Psoas muscle (tissue), 7 donors: ENCODE measurements at regions not wholly inside any gene's neighbourhood (a gene's known extent, or its start where the extent isn't known, plus 50 kb on each side); places are given as distances from the start of the nearest gene placed in this dataset.

Experiments used
- ATAC-seq, 4 donors: fragments of 200-7000 bp; cut with Tn5 transposase; one replicate each; pipeline ENCODE4 v1.9.1; 2020; ENCODE audit warnings: moderate library complexity in 3 of 4, mild to moderate bottlenecking in 2 of 4
- DNase-seq, 2 donors: peaks; one replicate each; pipeline ENCODE4 v3.0.0-alpha.2; 2020
- H3K27ac ChIP-seq: fragments of 200-600 bp; one replicate; pipeline ENCODE4 v1.8.0; 2022
- H3K27me3 ChIP-seq, 3 donors: fragments of 200-600 bp in 1 of 3; one replicate each; pipeline versions ENCODE4 v1.6.1 to v1.8.0; 2013 to 2022; ENCODE audit warnings: low read length in 2 of 3, mild to moderate bottlenecking in 2 of 3, moderate library complexity in 1 of 3; ENCODE audit not compliant: insufficient read depth in 3 of 3
- H3K36me3 ChIP-seq, 2 donors: fragments of 200-600 bp in 1 of 2; one replicate each; pipeline versions ENCODE4 v1.6.1 to v1.8.0; 2013 to 2022; ENCODE audit warnings: low read depth in 1 of 2, mild to moderate bottlenecking in 1 of 2, moderate library complexity in 1 of 2; ENCODE audit not compliant: insufficient read depth in 1 of 2
- H3K4me1 ChIP-seq: fragments of 200-600 bp; one replicate; pipeline ENCODE4 v1.8.0; 2022
- H3K4me3 ChIP-seq: fragments of 200-600 bp; one replicate; pipeline ENCODE4 v1.8.0; 2022; ENCODE audit warnings: mild to moderate bottlenecking
- H3K9me3 ChIP-seq: fragments of 200-600 bp; one replicate; pipeline ENCODE4 v1.8.0; 2022
- CTCF ChIP-seq: fragments of 200-600 bp; IDR thresholded peaks from one replicate; pipeline ENCODE4 v1.8.0; 2022; ENCODE audit warnings: antibody characterized with exemption
- WGBS, 3 donors: extraction: QIAGEN DNeasy Blood & Tissue Kit; methylation state at CpG; one replicate each; pipeline versions ENCODE4 v1.1.6 to v1.1.7; 2013; 5-methylcytosine and 5-hydroxymethylcytosine counted together
- intact Hi-C, 2 donors: fragments of 100-400 bp; cut with DNase I; formaldehyde crosslinking; loops; one replicate each; pipeline versions ENCODE4 v1.11.0 to v1.14.2; 2022
- donor health status: healthy with polysubstance abuse.
- donor health status: DM: no; HTN: no; CAD: no; lungs with moderate emphysema.
- donor health status: Bipolar disorder and iron deficiency.
- donor health status: healthy.
- donor health status: DM: yes; HTN: yes; CAD: no.
- donor health status: DM: no; HTN: no; CAD: no.
- donor health status: DM: yes; HTN: yes; CAD: no.

GRCh38 chr14:34237081-34237480 lies 225.0 kb downstream of the SPTSSA start:
- Histone ChIP-seq H3K9me3 (no peaks in the 10 kb centered on the region), H3K27me3 (no peaks in the 10 kb centered on the region), H3K4me3 (no peak overlapping the region), H3K36me3 (no peaks in the 10 kb centered on the region), H3K4me1 (peaks cover 31% of the 10 kb centered on the region), H3K27ac (no peak overlapping the region)
- 68 to 83% (median 74%) methylated on average over 1 of the region's 1 CpG for WGBS, 3 donors
- no peak for DNase-seq
- intact Hi-C loops = no loop called here
- ATAC-seq = no peak
- no peak for TF ChIP-seq CTCF

GRCh38 chr14:34235643-34236300 lies 226.3 kb downstream of the SPTSSA start:
- WGBS, 3 donors = 17 to 34% (median 24%) methylated on average over 5 of the region's 5 CpGs
- peaks cover 34% of the 10 kb centered on the region for H3K4me1 ChIP-seq
- intact Hi-C loops = no loop called here

GRCh38 chr14:34234258-34234657 lies 227.8 kb downstream of the SPTSSA start:
- H3K36me3 ChIP-seq = no peaks in the 10 kb centered on the region
- H3K4me3 ChIP-seq = no peak overlapping the region
- ATAC-seq (peak; percentile 78 to 92 (median 83)), DNase-seq (peak; percentile 33 to 86)
- whole genome bisulfite sequencing, 3 donors = 18 to 27% (median 23%) methylated on average over 2 of the region's 2 CpGs
- no peak for TF ChIP-seq CTCF
- intact Hi-C loops = no loop called here
- H3K4me1 ChIP-seq = peaks cover 34% of the 10 kb centered on the region
- no peaks in the 10 kb centered on the region for H3K27me3 ChIP-seq
- H3K9me3 ChIP-seq = no peaks in the 10 kb centered on the region
- H3K27ac ChIP-seq = peak overlapping the region; percentile 25

More at GRCh38 chr14:34235643-34236300, 226.3 kb downstream of the SPTSSA start:
- DNase-seq = no peak
- Histone ChIP-seq H3K27me3 (no peaks in the 10 kb centered on the region), H3K9me3 (no peaks in the 10 kb centered on the region), H3K27ac (peak overlapping the region; percentile 38), H3K36me3 (no peaks in the 10 kb centered on the region), H3K4me3 (no peak overlapping the region)
- peak; percentile 66 to 90 (median 78) for ATAC-seq
- TF ChIP-seq CTCF = no peak

- WGBS, 3 donors = 84 to 94% (median 91%) methylated on average over 1 of the region's 1 CpG
- Histone ChIP-seq H3K4me3 (no peak overlapping the region), H3K9me3 (no peaks in the 10 kb centered on the region), H3K27me3 (no peaks in the 10 kb centered on the region), H3K27ac (no peak overlapping the region), H3K4me1 (peaks cover 34% of the 10 kb centered on the region), H3K36me3 (no peaks in the 10 kb centered on the region)
- ATAC-seq = peak in 2 of 4 donors; percentile 50 to 51
- TF ChIP-seq CTCF = no peak
- DNase-seq = no peak
- intact Hi-C loops = no loop called here
Measured at GRCh38 chr14:34233619-34234018, 228.4 kb downstream of the SPTSSA start.

GRCh38 chr14:34232790-34233189 lies 229.2 kb downstream of the SPTSSA start:
- H3K27ac ChIP-seq = no peak overlapping the region
- TF ChIP-seq CTCF = no peak
- 77 to 83% (median 81%) methylated on average over 2 of the region's 2 CpGs for WGBS, 3 donors

More at GRCh38 chr14:34232790-34233189, 229.2 kb downstream of the SPTSSA start:
- H3K4me1 ChIP-seq = peaks cover 38% of the 10 kb centered on the region
- intact Hi-C loops = no loop called here
- H3K27me3 ChIP-seq = no peaks in the 10 kb centered on the region
- H3K4me3 ChIP-seq = no peak overlapping the region
- DNase-seq (no peak), ATAC-seq (no peak)
- no peaks in the 10 kb centered on the region for H3K36me3 ChIP-seq
- H3K9me3 ChIP-seq = no peaks in the 10 kb centered on the region
